Calu3 (cell line): ENCODE measurements at regions not wholly inside any gene's neighbourhood (a gene's known extent, or its start where the extent isn't known, plus 50 kb on each side); places are given as distances from the start of the nearest gene placed in this dataset.

Experiments used
- BruUV-seq: library from RNA; stranded (reverse); fragments of 400-500 nt; replicated peaks from 2 replicates; lab custom pipeline; 2021; lab: Mats Ljungman, UMichigan
- CTCF ChIA-PET: fragments of 300-600 bp; sonication (Branson Sonifier 250); formaldehyde crosslinking; loops from one replicate; lab custom pipeline; 2022; ENCODE audit warnings: antibody characterized with exemption; lab: Charles Lee
- DNase-seq: peaks from one replicate; pipeline ENCODE4 v3.0.0; 2022
- H3K27ac Mint-ChIP-seq: one replicate; pipeline ENCODE4 v1.8.0; 2022; ENCODE audit warnings: mixed read lengths; ENCODE audit not compliant: unreplicated experiment
- H3K27me3 Mint-ChIP-seq: one replicate; pipeline ENCODE4 v1.8.0; 2022; ENCODE audit warnings: mixed read lengths; ENCODE audit not compliant: unreplicated experiment
- H3K36me3 Mint-ChIP-seq: one replicate; pipeline ENCODE4 v1.8.0; 2022; ENCODE audit warnings: mild to moderate bottlenecking, moderate library complexity, mixed read lengths; ENCODE audit not compliant: insufficient read depth, unreplicated experiment
- H3K4me1 Mint-ChIP-seq: one replicate; pipeline ENCODE4 v1.8.0; 2022; ENCODE audit warnings: mild to moderate bottlenecking, low read depth, mixed read lengths; ENCODE audit not compliant: unreplicated experiment
- H3K4me3 Mint-ChIP-seq: one replicate; pipeline ENCODE4 v1.8.0; 2022; ENCODE audit warnings: mild to moderate bottlenecking, low read depth, moderate library complexity, mixed read lengths; ENCODE audit not compliant: unreplicated experiment
- H3K9me3 Mint-ChIP-seq: one replicate; pipeline ENCODE4 v1.8.0; 2022; ENCODE audit warnings: low read depth, mixed read lengths; ENCODE audit not compliant: unreplicated experiment
- intact Hi-C: fragments of 100-400 bp; cut with micrococcal nuclease; formaldehyde crosslinking; loops from one replicate; pipeline ENCODE4 v1.10.0; 2022; ENCODE audit not compliant: unreplicated experiment
- TF ChIP-seq, protein P1 (sequence below): fragments of 200-600 bp; IDR thresholded peaks from one replicate; pipeline ENCODE4 v1.8.0; 2022; ENCODE audit warnings: antibody characterized with exemption; ENCODE audit not compliant: unreplicated experiment

DNA sequence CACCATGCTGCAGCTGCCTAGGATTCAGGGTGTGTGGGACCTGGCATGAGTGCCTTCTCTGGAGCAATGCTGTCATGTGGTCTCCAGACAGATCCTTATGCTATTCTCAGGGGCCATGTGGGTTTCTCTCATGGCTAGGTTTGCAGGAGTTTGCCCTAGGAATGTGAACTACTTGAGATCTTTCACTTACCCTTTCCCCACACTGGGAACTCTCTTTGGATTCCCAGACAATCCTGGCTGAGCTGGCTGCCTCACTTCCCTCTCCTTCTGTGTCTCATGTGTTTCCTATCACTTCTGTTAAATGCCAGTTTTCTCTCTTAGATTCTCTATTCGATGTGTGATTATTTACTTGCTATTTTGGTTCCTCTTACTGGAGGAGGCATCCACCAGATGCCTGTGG lies 270.2 kb upstream of the RASA1 start:
- Mint-ChIP-seq H3K36me3 (no peaks in the 10 kb centered on the region), H3K4me1 (no peaks in the 10 kb centered on the region), H3K27me3 (no peaks in the 10 kb centered on the region), H3K27ac (no peak overlapping the region), H3K9me3 (no peaks in the 10 kb centered on the region), H3K4me3 (no peak overlapping the region)
- intact Hi-C loops, result no loop called here
- no TSS peak for BruUV-seq
- TF ChIP-seq, protein P1, sequence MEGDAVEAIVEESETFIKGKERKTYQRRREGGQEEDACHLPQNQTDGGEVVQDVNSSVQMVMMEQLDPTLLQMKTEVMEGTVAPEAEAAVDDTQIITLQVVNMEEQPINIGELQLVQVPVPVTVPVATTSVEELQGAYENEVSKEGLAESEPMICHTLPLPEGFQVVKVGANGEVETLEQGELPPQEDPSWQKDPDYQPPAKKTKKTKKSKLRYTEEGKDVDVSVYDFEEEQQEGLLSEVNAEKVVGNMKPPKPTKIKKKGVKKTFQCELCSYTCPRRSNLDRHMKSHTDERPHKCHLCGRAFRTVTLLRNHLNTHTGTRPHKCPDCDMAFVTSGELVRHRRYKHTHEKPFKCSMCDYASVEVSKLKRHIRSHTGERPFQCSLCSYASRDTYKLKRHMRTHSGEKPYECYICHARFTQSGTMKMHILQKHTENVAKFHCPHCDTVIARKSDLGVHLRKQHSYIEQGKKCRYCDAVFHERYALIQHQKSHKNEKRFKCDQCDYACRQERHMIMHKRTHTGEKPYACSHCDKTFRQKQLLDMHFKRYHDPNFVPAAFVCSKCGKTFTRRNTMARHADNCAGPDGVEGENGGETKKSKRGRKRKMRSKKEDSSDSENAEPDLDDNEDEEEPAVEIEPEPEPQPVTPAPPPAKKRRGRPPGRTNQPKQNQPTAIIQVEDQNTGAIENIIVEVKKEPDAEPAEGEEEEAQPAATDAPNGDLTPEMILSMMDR, result no peak
- CTCF ChIA-PET, result no interaction called here
- DNase-seq, result no peak

DNA sequence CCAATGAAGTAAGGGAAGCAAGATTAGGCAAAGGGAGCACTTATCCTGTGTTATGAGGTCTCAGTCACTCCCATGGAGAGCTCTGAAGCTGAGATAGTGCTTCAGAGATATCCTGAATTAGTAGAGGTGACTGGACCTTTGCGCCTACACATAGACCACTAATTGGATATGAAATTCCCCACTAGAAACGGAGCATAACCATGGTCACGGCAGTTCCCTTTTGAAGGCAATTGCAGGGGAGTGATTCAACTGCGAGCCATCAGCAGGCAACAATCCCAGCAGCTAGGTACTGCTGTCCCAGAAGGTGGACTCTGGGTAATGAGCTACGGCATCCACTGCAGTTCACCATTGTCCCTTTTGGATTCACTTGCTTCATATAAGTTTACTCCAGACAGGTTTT lies 267.7 kb upstream of the RASA1 start:
- BruUV-seq, result no TSS peak
- no peak for DNase-seq
- CTCF ChIA-PET, result interaction anchor here (0.7 kb wide), 1 partner anchor 20 kb away, joined by 3 read pairs; no protein-coding TSS in a partner anchor
- Mint-ChIP-seq H3K27ac (no peak overlapping the region), H3K4me1 (no peaks in the 10 kb centered on the region), H3K9me3 (no peaks in the 10 kb centered on the region), H3K4me3 (no peak overlapping the region), H3K27me3 (no peaks in the 10 kb centered on the region), H3K36me3 (no peaks in the 10 kb centered on the region)
- TF ChIP-seq, protein P1, result no peak
- intact Hi-C loops, result no loop called here

DNA sequence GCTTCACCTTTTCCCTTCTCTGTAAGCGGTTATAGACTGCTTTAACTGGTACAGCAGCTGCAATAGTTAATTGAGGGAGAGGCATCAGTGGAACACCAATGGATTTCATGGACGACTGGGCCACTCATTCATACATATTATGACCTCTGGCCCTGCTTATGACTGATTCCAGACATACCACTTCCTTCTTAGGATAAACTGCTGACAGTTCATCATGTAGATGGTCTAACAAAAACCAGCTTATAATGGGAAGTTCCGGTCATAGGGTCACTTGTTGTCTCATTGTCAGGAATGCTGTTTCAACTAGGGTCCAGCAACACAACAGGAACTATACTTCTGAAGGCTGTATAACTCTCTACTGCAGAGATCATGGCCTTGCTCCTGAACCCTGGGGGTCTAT lies 265.2 kb upstream of the RASA1 start:
- H3K36me3 Mint-ChIP-seq, result no peaks in the 10 kb centered on the region
- H3K4me1 Mint-ChIP-seq, result no peaks in the 10 kb centered on the region
- TF ChIP-seq, protein P1, result no peak
- no peaks in the 10 kb centered on the region for H3K9me3 Mint-ChIP-seq
- H3K27ac Mint-ChIP-seq, result no peak overlapping the region
- no peak for DNase-seq
- no peak overlapping the region for H3K4me3 Mint-ChIP-seq
- no TSS peak for BruUV-seq
- intact Hi-C loops, result no loop called here
- CTCF ChIA-PET, result interaction anchor here (1.1 kb wide), 1 partner anchor 16 kb away, joined by 3 read pairs; no protein-coding TSS in a partner anchor
- H3K27me3 Mint-ChIP-seq, result no peaks in the 10 kb centered on the region

DNA sequence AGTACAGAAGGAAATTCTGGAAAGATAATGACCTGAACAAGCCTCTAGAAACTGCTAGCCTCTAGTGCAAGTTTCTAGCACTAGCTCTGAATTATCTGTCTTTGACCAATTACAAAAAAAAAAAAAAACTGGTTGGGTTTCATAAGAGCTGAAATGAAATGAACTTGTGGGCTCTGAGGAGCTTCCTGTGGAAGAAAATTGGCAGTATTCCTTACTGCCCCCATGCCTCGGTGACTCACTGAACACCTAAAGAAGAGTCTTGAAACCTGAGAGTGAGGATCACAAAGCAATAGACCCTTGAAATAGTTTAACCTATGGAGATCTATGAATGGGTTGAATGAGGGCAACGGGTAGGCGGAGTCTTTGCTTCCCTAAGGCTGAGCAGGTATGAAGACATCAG lies 263.6 kb upstream of the RASA1 start:
- CTCF ChIA-PET, result no interaction called here
- no TSS peak for BruUV-seq

More for the DNA sequence above, 263.6 kb upstream of the RASA1 start:
- H3K4me3 Mint-ChIP-seq, result no peak overlapping the region
- no peak overlapping the region for H3K27ac Mint-ChIP-seq
- no peaks in the 10 kb centered on the region for H3K9me3 Mint-ChIP-seq
- TF ChIP-seq, protein P1, result no peak
- no peaks in the 10 kb centered on the region for H3K36me3 Mint-ChIP-seq
- no peak for DNase-seq
- H3K27me3 Mint-ChIP-seq, result no peaks in the 10 kb centered on the region
- peaks cover 4% of the 10 kb centered on the region for H3K4me1 Mint-ChIP-seq
- intact Hi-C loops, result no loop called here
